ENCODE measurements at regions not wholly inside any gene's neighbourhood (a gene's known extent, or its start where the extent isn't known, plus 50 kb on each side); places are given as distances from the start of the nearest gene placed in this dataset.

- DNase-seq (ENCODE audit: low read depth) = no peak
Observed at GRCh38 chr3:25130724-25131520, 297.1 kb upstream of the RARB start.

GRCh38 chr3:25133588-25133987 is 294.5 kb upstream of the RARB start:
- H3K4me3 ChIP-seq (ENCODE audit: low read depth, low read length) = no peak overlapping the region
- DNase-seq (ENCODE audit: low read depth) = no peak
- no peak for TF ChIP-seq CTCF (IDR thresholded peaks at IDR 0.05; ENCODE audit: insufficient read depth, low read length)

More at GRCh38 chr3:25130724-25131520, 297.1 kb upstream of the RARB start:
- TF ChIP-seq CTCF (IDR thresholded peaks at IDR 0.05; ENCODE audit: insufficient read depth, low read length) = no peak
- no peak overlapping the region for H3K4me3 ChIP-seq (ENCODE audit: low read depth, low read length)

GRCh38 chr3:25137606-25138005 is 290.5 kb upstream of the RARB start:
- no peak for DNase-seq (ENCODE audit: low read depth)
- no peak for TF ChIP-seq CTCF (IDR thresholded peaks at IDR 0.05; ENCODE audit: insufficient read depth, low read length)
- H3K4me3 ChIP-seq (ENCODE audit: low read depth, low read length) = no peak overlapping the region

GRCh38 chr3:25139267-25139666 is 288.8 kb upstream of the RARB start:
- no peak for DNase-seq (ENCODE audit: low read depth)
- TF ChIP-seq CTCF (IDR thresholded peaks at IDR 0.05; ENCODE audit: insufficient read depth, low read length) = no peak
- H3K4me3 ChIP-seq (ENCODE audit: low read depth, low read length) = no peak overlapping the region

- DNase-seq (ENCODE audit: low read depth) = no peak
- no peak overlapping the region for H3K4me3 ChIP-seq (ENCODE audit: low read depth, low read length)
- TF ChIP-seq CTCF (IDR thresholded peaks at IDR 0.05; ENCODE audit: insufficient read depth, low read length) = no peak
Observed at GRCh38 chr3:25142609-25143355, 285.3 kb upstream of the RARB start.

GRCh38 chr3:25143356-25144025 is 284.6 kb upstream of the RARB start:
- H3K4me3 ChIP-seq (ENCODE audit: low read depth, low read length) = no peak overlapping the region
- TF ChIP-seq CTCF (IDR thresholded peaks at IDR 0.05; ENCODE audit: insufficient read depth, low read length) = no peak
- DNase-seq (ENCODE audit: low read depth) = no peak
